ENCODE measurements at regions not wholly inside any gene's neighbourhood (a gene's known extent, or its start where the extent isn't known, plus 50 kb on each side); places are given as distances from the start of the nearest gene placed in this dataset.

DNA sequence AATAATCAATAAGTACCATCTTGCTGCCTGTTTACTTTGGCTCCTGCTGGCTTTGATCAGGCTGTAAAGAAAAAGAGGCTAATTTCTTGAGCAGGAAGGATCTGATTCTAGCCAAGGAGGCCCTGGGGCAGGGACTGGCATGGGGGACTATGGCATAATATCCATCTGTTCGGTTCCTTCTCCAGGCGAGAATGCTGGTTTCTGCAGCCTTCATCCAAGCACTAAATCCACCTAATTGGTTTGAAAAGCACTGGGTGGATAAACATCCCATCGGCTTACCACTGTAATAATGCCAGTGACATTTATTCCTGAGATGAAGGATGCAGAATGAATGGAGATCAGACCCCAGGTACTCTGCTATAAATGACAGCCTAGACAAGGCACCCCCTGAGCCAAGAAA, 180.0 kb upstream of the ASIC2 start:
- no peak for ATAC-seq (ENCODE audit: low read depth)
- BruUV-seq (replicated peaks) = no TSS peak
- no peak overlapping the region for H4K5ac ChIP-seq (ENCODE audit: low read depth, low read length)
- H3K23ac ChIP-seq (ENCODE audit: low read depth, low read length) = no peak overlapping the region
- no peaks in the 10 kb centered on the region for H3K79me1 ChIP-seq (ENCODE audit: low read depth in 1 of 2, low read length in 2 of 2)
- H3K18ac ChIP-seq (ENCODE audit: low read depth, low read length) = no peak overlapping the region
- no peaks in the 10 kb centered on the region for H3K36me3 ChIP-seq (ENCODE audit: control insufficient read depth, insufficient read depth, low read length)
- POLR2A ChIA-PET (ENCODE audit: unreplicated experiment) = no interaction called here
- H2AFZ ChIP-seq (replicated peaks; ENCODE audit: low read length, poor library complexity) = no peak overlapping the region
- H3K27me3 ChIP-seq (ENCODE audit: control insufficient read depth, insufficient read depth, low read length) = no peaks in the 10 kb centered on the region
- H3K4ac ChIP-seq (ENCODE audit: low read depth, low read length) = no peak overlapping the region
- no peak overlapping the region for H3K9ac ChIP-seq (ENCODE audit: low read depth, low read length)
- no peaks in the 10 kb centered on the region for H3K4me1 ChIP-seq (ENCODE audit: control insufficient read depth, insufficient read depth, low read length)
- no peak overlapping the region for H4K91ac ChIP-seq (ENCODE audit: insufficient read depth, low read depth, low read length)
- H3K27ac ChIP-seq (ENCODE audit: insufficient read depth, low read length) = no peak overlapping the region
- no peak overlapping the region for H4K8ac ChIP-seq (ENCODE audit: low read depth in 2 of 2, low read length in 2 of 2)
- no peak overlapping the region for H2AK5ac ChIP-seq (ENCODE audit: low read depth, low read length)
- H3K4me2 ChIP-seq (ENCODE audit: low read depth, low read length) = no peak overlapping the region
- no peak overlapping the region for H2BK15ac ChIP-seq (ENCODE audit: low read depth, low read length)
- H3K56ac ChIP-seq (ENCODE audit: extremely low read depth, insufficient read depth, low read length) = no peak overlapping the region
- no peak for DNase-seq
- TF ChIP-seq CHD1 (IDR thresholded peaks at IDR 0.05; ENCODE audit: low read depth, low read length) (no peak), RAD21 (IDR thresholded peaks at IDR 0.05; ENCODE audit: low read length) (no peak), CEBPB (IDR thresholded peaks at IDR 0.05; ENCODE audit: low read depth, low read length) (no peak), RCOR1 (IDR thresholded peaks at IDR 0.05; ENCODE audit: insufficient replicate concordance, low read length) (no peak)
- TF ChIP-seq, protein P1, sequence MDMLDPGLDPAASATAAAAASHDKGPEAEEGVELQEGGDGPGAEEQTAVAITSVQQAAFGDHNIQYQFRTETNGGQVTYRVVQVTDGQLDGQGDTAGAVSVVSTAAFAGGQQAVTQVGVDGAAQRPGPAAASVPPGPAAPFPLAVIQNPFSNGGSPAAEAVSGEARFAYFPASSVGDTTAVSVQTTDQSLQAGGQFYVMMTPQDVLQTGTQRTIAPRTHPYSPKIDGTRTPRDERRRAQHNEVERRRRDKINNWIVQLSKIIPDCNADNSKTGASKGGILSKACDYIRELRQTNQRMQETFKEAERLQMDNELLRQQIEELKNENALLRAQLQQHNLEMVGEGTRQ (IDR thresholded peaks at IDR 0.05; ENCODE audit: low read depth, low read length) = no peak
- peaks cover 3% of the 10 kb centered on the region for H3K9me3 ChIP-seq (ENCODE audit: control insufficient read depth, insufficient read depth, low read length)
- H3K14ac ChIP-seq (replicated peaks; ENCODE audit: low read depth, low read length) = no peak overlapping the region
- intact Hi-C loops (cut with micrococcal nuclease) = no loop called here
- H2BK120ac ChIP-seq (ENCODE audit: low read depth, low read length) = no peak overlapping the region
- H2BK5ac ChIP-seq (ENCODE audit: low read depth, low read length, poor library complexity, severe bottlenecking) = no peak overlapping the region
- no CpG with 5 or more reads among the region's 3 CpGs for WGBS, 2 experiments (ENCODE audit: extremely low coverage in 2 of 2, insufficient read length in 1 of 2)
- in situ Hi-C loops (cut with MboI; ENCODE audit: low sequenced_read_pairs) = no loop called here
- no peaks in the 10 kb centered on the region for H3K9me1 ChIP-seq (ENCODE audit: insufficient read depth, low read length)
- dilution Hi-C loops (cut with HindIII; ENCODE audit: low sequenced_read_pairs, unreplicated experiment) = no loop called here
- no peak overlapping the region for H2AK9ac ChIP-seq (replicated peaks; ENCODE audit: low read depth, low read length, poor library complexity)
- no peak overlapping the region for H2BK20ac ChIP-seq (ENCODE audit: low read depth, low read length)
- CTCF ChIA-PET = no interaction called here
- H3K4me3 ChIP-seq (ENCODE audit: insufficient read depth, low read depth, low read length) = no peak overlapping the region
- no peaks in the 10 kb centered on the region for H4K20me1 ChIP-seq (ENCODE audit: insufficient read depth, low read length)

All from IMR-90 (cell line).